ENCODE measurements at regions not wholly inside any gene's neighbourhood (a gene's known extent, or its start where the extent isn't known, plus 50 kb on each side); places are given as distances from the start of the nearest gene placed in this dataset.
"Not testable (repeated sequence)": the region's sequence is repeated elsewhere in the genome, so short reads cannot be mapped to it uniquely, and the experiment has no call there.

DNA sequence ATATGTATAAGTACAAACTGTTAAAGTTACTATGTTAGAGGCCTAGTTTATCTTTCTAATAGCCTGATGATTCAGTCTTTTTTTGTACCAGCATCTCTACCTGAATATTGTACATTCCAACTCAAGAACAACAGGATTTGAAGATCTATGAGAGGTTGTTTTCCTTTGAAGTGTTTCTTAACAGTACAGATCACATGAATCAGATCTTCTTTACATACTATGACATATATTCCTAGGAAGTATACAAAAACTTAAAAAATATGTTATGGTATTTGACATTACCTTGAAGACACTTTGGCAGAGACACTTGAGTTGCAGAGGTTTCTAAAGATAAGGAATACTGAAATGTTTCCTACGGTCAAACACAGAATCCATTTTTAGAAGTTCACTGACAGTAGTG is 1280.9 kb downstream of the KCNT2 start:
- no peak for DNase-seq

DNA sequence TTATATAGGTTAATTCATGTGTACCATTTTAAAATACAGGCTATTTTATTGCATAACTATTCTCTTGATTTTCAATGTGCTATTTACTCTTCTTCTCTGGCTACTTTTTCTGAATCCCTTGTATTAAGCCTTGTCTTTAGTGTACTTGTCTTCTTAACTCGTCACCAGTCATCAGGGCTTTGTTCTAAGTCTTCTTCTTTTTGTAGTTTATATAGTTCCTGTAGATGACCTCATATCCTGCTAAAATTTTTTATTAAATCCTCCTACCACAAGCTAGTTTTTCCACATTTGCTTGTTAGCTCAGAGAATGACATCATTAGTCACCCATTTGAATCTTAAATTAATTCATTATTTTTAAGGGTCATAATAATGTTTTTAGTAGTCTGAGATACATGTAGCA is 1281.9 kb downstream of the KCNT2 start:
- DNase-seq: no peak

DNA sequence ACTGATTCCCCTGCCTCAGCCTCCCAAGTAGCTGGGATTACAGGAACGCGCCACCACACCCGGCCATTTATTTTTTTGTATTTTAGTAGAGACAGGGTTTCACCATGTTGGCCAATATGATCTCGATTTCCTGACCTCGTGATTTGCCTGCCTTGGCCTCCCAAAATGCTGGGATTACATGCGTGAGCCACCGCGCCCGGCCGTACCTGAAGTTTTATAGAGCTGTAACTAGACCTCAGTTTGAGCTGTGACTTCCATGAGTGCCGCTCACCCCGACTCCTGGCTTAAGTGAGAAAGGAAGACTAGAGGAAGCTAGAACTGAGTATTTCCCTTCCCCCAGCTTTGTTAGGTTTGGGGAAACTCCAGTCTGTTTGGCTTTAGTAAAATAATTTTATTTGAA is 1283.1 kb downstream of the KCNT2 start:
- no peak for DNase-seq

DNA sequence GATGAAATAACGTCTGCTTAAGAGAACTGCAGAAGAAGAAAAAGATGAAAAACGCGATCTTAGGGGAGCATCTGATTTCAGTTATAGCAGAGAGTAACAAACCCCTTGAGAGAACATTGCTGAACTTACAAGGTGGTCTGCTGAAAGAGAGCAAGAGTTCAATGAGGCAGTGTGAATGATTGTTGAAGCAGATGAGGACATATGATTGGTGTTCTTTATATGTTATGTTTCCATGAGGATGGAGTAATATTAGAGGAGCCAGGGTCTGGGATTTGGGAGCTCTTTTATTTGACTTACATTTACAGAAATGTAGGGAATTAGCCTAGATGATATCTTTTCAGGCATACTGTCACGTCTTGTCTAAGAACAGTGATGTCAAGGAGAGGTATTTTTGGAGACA is 1302.0 kb downstream of the KCNT2 start:
- no peak for DNase-seq

DNA sequence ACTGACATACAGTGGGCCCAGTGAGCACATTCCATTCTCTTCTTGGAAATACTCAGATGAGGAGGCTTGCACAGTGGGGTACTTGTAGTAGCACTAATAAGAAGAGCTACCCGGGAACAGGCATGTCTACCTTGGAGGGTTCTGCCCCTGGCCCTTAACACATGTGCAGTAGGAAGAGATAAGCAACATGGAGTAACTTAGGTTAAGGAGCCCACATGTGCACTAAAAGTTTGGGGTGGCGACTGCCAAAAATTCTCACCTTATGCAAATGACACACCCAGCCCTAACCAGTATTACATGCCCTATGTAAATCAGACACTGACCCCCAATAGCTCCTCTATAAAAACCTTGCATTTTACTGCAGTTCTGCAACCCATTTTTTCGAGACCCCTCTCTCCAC is 1313.3 kb downstream of the KCNT2 start:
- DNase-seq: no peak

DNA sequence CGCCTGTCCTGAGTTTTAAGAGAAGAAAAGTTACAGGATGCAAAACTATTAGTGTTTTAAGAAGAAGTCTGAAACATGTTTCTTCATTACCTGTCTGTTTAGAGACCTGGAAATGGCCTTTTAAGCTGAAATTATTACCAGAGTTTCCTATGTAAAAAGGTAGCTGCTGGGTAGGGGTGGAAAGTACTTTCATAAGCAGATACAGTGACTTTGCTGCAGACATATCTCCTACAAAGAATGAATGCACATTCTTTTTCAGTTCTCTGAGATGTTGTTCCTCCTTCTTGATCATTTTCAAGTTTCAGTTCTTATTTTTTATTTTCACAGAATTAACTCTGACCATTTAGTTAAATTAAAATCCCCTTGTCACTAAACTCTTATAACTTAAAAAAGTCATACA is 1329.6 kb downstream of the KCNT2 start:
- DNase-seq: no peak

DNA sequence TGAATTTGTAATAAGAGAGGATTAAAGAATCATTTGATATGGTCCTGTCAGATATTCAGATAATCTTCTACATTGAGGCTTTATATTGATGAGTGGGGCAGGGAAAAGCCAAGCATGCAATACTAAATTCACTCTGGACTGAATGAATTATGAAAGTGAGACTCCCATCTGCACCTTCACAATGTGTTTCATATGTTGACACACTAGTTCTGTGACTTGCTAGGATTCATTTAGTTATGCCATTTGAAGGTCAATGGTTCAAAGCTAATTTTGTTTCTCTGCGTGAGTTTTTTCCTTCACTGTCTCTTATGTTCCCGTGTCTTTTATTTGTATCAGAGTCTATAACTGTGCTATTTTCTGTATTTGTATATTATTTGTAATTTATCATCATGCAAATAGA is 1332.5 kb downstream of the KCNT2 start:
- no peak for DNase-seq

DNA sequence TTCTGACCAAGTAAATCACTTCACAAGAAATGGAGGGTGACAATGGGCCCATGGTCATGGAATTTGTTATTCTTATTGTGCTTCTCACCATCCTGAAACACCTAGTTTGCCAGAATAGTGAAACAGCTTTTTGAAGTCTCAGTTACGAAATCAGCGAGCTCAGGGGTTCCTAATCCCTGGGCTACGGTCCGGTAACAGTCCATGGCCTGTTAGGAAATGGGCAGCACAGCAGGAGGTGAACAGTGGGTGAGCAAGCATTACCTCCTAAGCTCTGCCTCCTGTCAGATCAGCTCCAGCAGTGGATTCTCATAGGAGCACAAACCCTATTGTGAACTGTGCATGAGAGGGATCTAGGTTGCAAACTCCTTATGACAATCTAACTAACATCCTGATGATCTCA is 1356.3 kb downstream of the KCNT2 start:
- DNase-seq: no peak

DNA sequence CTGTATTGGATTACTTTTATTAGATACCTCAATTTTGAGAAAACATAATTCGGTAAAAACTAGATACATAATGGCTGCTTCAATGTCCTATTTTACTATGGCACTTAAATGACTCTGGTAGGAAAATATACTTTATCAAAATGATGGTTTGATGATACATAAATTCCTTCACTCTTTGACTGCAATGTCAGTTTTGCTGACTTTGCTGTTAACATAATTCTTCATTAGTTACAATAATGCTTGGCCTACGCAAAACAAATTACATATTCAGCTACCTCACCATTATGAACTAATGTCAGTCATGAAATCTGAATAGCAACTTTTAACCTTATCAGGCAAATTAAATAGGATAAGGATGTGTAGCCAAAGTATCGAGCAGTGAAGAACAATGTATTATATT is 1364.7 kb downstream of the KCNT2 start:
- DNase-seq: no peak

DNA sequence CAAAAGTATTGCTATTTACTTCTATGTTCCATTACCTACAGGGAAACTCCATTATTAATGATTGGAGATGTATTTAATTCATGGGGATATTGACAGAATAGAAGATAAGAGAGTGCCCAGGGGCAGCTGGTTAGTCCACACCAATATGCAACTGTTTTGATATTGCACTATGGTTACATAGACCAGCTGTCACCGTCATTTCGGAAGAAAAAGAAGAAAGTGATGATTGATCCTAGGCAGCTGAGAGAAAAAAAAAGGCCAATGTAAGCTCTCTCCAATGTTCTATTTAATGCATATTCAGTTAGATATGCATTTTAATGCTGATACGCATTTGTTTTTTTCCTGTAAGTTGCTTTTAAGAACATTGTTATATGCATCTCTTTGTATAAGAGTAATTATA is 1367.2 kb downstream of the KCNT2 start:
- DNase-seq: no peak

DNA sequence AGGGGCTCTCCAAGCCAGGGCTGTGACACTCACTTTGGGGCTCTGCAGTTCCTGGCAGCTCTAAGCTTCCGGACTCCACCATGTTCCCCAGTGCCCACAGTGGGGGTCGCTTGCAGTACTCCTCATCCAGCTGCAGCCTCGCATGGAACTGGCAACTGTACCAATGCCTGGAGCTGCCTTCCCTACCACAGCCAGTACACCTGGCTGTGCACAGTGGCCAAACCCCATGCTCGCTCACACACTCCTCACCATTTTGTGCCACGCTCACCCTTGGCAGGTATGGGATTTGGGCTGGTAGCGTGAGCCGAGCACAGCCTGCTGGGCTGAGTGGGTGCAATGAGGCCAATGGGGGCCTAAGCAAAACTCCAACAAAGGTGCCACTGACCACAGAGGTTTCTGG is 1369.9 kb downstream of the KCNT2 start:
- DNase-seq: no peak

DNA sequence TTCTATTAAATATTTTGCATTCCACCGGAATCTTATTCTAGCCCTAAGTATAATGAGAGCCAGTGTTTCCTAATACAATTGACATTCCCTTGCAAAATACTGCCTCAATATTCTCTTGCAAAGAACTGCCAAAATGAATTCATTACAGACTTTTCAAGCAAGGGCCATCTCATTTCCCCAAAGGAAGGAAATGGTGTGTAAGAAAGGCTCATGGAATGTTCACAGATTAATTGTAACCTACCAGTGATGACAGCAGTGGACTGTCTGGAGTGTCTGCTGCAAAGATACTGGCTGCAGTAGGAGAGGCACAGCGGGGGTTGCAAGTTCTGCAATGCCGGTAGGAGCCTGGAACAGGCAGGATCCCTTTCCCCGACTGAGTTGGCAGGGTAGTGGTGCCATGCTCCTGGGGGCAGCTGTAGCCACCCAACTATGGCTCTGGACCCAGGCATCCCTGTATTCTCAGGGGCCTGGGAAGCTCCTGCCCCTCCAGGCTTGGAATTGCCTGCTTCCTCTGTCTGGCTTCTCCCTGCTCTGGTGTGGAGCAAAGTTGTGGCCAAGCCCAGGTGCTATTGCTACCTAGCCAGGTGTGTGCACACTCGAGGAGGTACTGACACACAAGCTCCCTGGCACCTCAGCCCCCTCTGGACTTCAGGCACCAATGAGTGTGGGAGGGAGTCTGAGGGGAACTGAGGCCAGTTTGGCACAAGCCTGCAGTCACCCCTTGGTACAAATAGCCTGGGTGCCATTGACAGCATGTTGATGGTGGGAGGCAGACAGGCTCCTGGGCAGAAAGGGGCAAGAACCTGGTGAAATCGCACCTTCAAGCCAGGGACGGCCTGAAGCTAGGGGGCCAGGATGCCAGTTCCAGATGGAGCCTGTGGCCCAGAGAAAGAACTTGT is 1371.0 kb downstream of the KCNT2 start:
- DNase-seq: peak; percentile 69

DNA sequence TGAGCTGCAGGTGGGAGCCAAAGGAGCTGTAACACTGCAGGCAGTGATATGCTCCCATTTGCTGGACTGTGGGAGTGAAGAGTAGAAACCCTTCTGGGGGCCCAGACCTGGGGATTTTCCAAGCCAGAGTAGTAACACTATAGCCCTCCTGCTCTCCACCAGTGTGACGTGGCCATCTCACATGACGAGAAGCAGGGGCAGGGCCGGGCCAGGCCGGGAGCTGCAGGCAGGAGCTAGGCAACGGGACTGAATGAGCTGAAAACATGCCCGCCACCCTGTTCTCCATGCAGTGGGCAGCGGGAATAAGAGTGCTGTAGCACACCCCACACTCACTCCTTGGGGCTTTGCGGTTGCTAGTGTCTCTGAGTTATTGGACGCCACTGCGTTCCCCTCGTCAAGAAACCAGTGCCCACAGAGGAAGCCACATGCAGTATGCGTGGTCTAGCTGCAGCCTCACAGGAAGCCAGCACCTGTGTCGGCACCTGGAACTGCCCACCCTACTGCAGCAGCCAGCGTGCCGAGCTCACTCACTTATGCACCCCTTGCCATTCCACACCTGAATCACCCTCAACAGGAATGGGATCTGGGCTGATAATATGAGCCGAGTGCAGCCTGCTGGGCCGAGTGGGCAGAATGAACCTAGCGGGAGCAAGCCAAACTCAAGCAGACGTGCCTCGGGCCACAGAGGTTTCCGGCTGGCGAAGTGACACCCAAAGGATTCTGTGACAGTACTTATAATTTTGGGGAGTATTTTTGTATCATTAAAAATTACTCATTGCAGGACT is 1389.6 kb downstream of the KCNT2 start:
- no peak for DNase-seq

DNA sequence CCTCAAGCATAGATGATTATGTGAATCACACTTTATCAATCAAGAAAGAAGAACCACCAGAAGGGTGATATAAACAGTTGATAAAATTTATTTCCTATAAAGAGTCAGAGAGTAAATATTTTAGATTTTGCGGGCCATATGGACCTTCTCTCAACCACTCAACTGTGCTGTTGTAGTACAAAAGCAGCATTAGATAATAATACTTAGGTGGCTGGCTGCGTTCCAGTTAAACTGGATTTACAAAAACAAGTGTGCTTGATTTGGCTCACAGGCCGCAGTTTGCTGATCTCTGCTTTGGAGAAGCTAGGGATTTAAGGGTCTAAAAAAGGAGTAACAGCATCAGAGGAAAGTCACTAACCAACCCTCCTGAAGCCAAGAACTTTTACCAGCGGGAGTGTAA is 1406.0 kb downstream of the KCNT2 start:
- no peak for DNase-seq

DNA sequence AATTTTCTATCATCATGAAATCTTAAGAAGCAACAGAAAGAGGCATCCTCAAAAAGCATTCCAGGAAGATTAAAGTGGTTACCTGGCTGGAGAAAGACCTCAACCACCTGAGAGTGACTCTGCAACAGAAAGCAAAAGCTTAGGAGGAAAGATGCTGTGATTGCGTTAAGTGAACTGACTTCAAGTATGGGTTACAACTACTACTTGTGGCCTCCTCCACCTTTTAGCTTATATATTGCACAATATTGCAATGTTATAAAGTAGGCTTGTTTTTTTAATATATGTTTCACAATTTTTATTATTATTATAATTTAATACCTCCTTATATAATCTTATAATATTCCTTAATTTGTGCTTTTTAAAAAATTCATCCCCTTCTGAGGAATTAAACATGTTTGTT is 1407.5 kb downstream of the KCNT2 start:
- DNase-seq: no peak

DNA sequence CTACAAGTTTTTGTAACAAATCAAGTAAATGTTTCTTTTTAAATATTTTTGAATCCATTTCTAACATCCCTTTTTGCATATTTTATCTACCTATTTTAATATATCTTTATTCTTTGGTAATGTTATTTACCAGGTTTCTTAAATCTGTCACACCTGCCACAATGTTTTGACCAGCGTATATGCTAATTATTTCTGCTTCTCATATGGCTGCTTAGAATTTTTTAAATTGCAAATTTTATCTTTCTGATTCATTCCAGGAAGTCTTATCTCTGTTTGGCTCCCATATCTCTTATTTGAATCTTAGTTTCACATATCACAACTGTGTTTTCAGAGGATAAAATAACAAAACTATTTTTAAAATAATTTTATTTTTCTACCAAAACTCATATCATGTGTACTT is 1411.1 kb downstream of the KCNT2 start:
- no peak for DNase-seq

DNA sequence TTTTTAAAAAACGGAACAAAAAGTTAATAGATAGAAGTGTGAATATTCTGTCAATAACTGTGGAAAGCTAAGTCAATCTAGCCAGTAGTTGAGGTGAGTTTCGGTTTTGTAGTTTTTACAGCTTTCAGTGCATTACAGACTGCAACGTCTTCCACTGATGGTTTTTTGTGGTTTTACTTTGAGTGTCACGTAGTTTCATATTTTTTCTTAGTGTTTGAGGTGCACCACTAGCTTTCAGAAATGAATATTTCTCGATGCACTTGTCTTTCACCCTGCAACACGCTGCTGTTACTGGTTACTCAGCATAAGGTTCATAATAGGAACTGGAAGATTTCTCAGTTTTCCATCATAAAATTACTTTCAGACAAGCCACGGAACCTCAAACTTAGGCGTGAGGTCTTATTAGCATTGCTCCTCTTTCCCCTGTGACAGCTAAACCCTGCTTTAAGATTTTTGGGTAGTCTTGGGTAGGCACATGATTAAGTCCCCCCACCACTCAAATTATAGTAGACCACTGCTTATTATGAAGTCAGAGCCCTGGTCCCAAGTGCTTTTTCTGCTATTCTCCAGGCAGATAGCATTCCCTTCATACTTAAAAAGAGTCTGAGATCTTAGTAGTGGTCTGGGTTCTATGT is 1412.7 kb downstream of the KCNT2 start:
- DNase-seq: peak; percentile 3

DNA sequence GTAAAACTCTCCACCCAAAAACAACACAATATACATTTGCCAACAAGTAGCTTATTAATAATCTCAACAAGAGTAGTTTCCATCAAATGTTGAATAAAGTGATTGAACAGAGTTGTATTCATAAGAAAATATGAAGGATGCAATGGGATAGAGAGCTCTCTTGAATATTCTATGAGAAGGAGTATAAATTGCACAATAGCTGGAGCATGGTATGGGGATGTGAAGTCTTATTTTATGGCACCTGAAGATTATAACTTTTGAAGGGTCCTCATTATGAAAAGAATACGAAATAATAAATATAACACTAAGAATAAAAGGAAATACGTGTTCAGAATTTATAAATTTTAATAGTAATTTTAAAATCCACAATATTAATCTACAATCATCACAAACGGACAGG is 1415.1 kb downstream of the KCNT2 start:
- no peak for DNase-seq

DNA sequence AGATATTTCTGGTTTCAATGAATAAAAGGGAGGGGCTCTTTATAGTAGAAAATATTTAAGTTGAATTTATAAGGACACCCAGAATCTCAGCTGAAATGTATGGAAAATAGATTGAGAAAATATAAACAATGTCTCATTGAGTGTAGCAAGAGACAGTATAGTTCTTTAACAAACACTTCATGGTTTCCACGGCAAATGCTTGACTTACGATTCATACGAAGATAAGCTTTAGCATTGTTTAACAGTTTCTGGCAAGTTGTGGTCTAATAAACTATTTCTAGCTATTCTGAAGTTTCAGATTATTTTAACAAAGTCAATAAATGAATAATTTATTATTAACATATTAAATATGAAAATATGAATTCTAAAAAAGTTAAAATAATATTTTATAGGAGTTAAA is 1419.4 kb downstream of the KCNT2 start:
- DNase-seq: peak; percentile 55

DNA sequence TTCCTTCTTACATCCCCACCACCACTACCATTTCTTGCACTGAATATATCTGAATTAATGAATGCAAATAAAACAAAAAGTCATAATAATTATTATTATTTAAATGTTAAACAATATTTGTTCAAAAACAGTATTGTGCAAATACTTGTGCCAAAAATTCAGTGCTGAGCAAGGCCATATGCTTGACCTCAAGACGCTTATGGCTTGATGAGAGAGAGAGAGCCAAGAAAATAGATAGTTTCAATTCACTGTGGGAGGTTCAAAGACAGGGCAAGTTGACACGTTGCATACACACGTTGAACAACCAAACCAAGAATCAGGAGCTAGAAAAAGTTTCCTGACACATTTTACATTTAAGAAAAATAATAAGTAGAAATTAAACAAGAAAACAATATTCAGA is 1421.7 kb downstream of the KCNT2 start:
- DNase-seq: no peak

DNA sequence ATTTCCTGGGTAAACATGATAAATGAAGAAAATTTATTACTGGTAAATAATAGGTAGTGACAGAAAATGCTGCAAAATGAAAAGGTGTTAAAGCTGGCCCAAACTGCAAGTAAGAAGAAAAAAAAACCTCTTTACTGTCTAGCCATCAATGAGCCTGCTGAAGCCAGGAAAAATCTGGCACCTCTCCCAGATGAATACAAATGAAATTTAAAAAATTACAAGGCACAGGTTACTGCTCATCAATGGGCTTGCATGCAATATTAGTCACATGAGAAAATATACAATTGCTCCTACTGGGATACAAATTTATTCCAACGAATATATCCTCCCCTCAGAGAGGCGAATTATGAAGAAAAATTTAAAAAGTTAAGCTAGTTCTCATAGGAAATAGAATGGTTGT is 1422.5 kb downstream of the KCNT2 start:
- DNase-seq: no peak

DNA sequence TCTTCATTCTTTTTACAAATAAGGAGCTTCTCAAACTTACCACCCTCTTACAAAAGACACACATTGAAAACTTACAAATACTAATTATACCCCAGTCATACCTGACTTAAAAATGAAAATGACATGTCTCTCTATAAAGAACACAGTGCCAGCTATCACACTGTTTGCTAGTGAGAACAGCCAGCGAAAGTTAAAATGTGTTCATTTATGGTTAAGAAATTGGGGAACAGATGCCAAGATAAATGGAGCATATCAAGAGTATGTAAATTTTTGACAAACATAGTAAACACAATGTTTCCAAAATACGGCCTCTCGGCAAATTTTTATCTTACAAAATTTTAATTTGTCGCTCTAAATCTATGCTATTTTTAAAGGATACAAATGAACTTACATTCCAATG is 1422.9 kb downstream of the KCNT2 start:
- no peak for DNase-seq

DNA sequence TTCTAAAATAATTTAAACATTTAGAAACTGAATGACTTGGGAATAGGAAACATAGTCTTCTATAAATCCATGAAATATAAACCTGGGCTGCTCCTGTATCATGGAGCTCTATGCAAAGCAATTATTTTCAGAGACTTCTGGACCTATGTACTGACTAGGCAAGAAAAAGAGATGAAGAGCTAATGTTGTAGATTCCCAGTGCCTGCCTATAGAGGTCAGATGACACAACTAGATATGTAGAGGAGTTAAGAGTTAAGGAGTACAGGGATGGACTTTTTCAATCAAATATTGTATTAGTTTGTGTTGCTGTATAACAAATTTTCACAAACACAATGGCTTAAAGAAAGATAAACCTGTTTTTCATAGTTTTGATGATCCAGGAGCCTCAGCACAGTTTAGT is 1434.5 kb downstream of the KCNT2 start:
- no peak for DNase-seq

DNA sequence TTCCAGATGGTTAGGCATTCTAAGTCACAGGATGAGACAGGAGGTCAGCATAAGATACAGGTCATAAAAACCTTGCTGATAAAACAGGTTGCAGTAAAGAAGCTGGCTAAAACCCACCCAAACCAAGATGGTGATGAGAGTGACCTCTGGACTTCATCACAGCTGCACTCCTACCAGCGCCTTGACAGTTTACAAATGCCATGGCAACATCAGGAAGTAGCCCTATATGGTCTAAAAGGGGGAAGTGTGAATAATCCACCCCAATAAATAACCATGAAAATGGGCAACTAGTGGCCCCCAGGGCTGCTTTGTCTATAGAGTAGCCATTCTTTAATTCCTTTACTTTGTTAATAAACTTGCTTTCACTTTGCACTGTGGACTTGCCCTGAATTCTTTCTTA is 1448.4 kb downstream of the KCNT2 start:
- not testable (repeated sequence) for DNase-seq
